HEK293 (cell line): ENCODE measurements at regions not wholly inside any gene's neighbourhood (a gene's known extent, or its start where the extent isn't known, plus 50 kb on each side); places are given as distances from the start of the nearest gene placed in this dataset.
"Not testable (repeated sequence)": the region's sequence is repeated elsewhere in the genome, so short reads cannot be mapped to it uniquely, and the experiment has no call there.

Experiments used
- CTCF ChIA-PET: fragments of 350-600 bp; formaldehyde crosslinking; extraction: SDS; loops from one replicate; lab custom pipeline; 2021; ENCODE audit warnings: antibody characterized with exemption; lab: Yijun Ruan, JAX
- POLR2A ChIA-PET: fragments of 300-600 bp; formaldehyde crosslinking; extraction: SDS; loops from one replicate; lab custom pipeline; 2020; ENCODE audit warnings: antibody characterized with exemption, inconsistent platforms; lab: Yijun Ruan, JAX
- H3K27ac ChIP-seq: fragments of 200-500 bp; sonication (Bioruptor generic); 2 replicates; pipeline ENCODE4 v1.5.1; 2014; ENCODE audit warnings: low read depth, low read length, control low read depth, inconsistent platforms; ENCODE audit errors: extremely low read depth
- H3K36me3 ChIP-seq, 2 experiments: fragments of 200-500 bp in 1 of 2; sonication (Bioruptor generic) in 1 of 2; 1 replicate in 1 of 2; 2 replicates in 1 of 2; pipeline ENCODE4 v1.5.1; 2014 to 2017; ENCODE audit warnings: inconsistent platforms in 2 of 2, low read length in 2 of 2; ENCODE audit not compliant: control insufficient read depth in 2 of 2, insufficient read depth in 1 of 2
- H3K4me1 ChIP-seq: fragments of 200-500 bp; sonication (Bioruptor generic); 2 replicates; pipeline ENCODE4 v1.5.1; 2014; ENCODE audit warnings: mild to moderate bottlenecking, low read length, inconsistent platforms; ENCODE audit not compliant: control insufficient read depth, insufficient read depth
- H3K4me3 ChIP-seq: 2 replicates; pipeline ENCODE4 v1.5.1; 2011; ENCODE audit warnings: low read depth, mild to moderate bottlenecking, control low read depth, low read length, moderate library complexity
- H3K9me3 ChIP-seq: fragments of 200-500 bp; sonication (Bioruptor generic); 2 replicates; pipeline ENCODE4 v1.5.1; 2014; ENCODE audit warnings: low read depth, low read length, inconsistent platforms; ENCODE audit not compliant: control insufficient read depth, insufficient read depth
- HOXA7 ChIP-seq: sonication (generic); formaldehyde crosslinking; IDR thresholded peaks from 2 replicates; pipeline ENCODE4 v1.8.1; 2022; ENCODE audit warnings: missing genetic modification reagents, borderline replicate concordance
- PRDM10 ChIP-seq: fragments of 450-650 bp; formaldehyde crosslinking; IDR thresholded peaks from 2 replicates; pipeline ENCODE4 v1.5.1; 2016; ENCODE audit warnings: missing biosample characterization, missing genetic modification characterization
- PRDM2 ChIP-seq: fragments of 450-650 bp; formaldehyde crosslinking; IDR thresholded peaks from 2 replicates; pipeline ENCODE4 v1.5.1; 2016; ENCODE audit warnings: missing biosample characterization, missing genetic modification characterization, borderline replicate concordance
- ZNF157 ChIP-seq: fragments of 450-650 bp; formaldehyde crosslinking; IDR thresholded peaks from 2 replicates; pipeline ENCODE4 v1.5.1; 2016; ENCODE audit warnings: missing biosample characterization, missing genetic modification characterization
- ZNF214 ChIP-seq: fragments of 450-650 bp; formaldehyde crosslinking; IDR thresholded peaks from 2 replicates; pipeline ENCODE4 v1.5.1; 2017; ENCODE audit warnings: missing biosample characterization, mild to moderate bottlenecking, missing genetic modification characterization, borderline replicate concordance
- ZNF521 ChIP-seq: fragments of 450-650 bp; formaldehyde crosslinking; IDR thresholded peaks from 2 replicates; pipeline ENCODE4 v1.5.1; 2017; ENCODE audit warnings: missing biosample characterization, mild to moderate bottlenecking, missing genetic modification characterization
- ZNF670 ChIP-seq: fragments of 450-650 bp; formaldehyde crosslinking; IDR thresholded peaks from 2 replicates; pipeline ENCODE4 v1.5.1; 2016; ENCODE audit warnings: missing biosample characterization, missing genetic modification characterization, low read depth
- ZNF677 ChIP-seq: fragments of 450-650 bp; IDR thresholded peaks from 2 replicates; pipeline ENCODE4 v1.5.0; 2018; ENCODE audit warnings: missing biosample characterization, mild to moderate bottlenecking, missing genetic modification characterization, moderate library complexity
- ZNF777 ChIP-seq: fragments of 450-650 bp; formaldehyde crosslinking; IDR thresholded peaks from 2 replicates; pipeline ENCODE4 v1.5.1; 2017; ENCODE audit warnings: missing biosample characterization, missing genetic modification characterization, borderline replicate concordance
- TF ChIP-seq, protein P1 (sequence below): fragments of 450-650 bp; formaldehyde crosslinking; IDR thresholded peaks from 2 replicates; pipeline ENCODE4 v1.5.1; 2016; ENCODE audit warnings: missing biosample characterization, missing genetic modification characterization

GRCh38 chr15:20642054-20642767 is 100.6 kb upstream of the GOLGA6L6 start:
- Histone ChIP-seq H3K4me1 (no peaks in the 10 kb centered on the region), H3K9me3 (no peaks in the 10 kb centered on the region), H3K4me3 (no peak overlapping the region), H3K27ac (no peak overlapping the region), H3K36me3 (no peaks in the 10 kb centered on the region)
- TF ChIP-seq, protein P1, sequence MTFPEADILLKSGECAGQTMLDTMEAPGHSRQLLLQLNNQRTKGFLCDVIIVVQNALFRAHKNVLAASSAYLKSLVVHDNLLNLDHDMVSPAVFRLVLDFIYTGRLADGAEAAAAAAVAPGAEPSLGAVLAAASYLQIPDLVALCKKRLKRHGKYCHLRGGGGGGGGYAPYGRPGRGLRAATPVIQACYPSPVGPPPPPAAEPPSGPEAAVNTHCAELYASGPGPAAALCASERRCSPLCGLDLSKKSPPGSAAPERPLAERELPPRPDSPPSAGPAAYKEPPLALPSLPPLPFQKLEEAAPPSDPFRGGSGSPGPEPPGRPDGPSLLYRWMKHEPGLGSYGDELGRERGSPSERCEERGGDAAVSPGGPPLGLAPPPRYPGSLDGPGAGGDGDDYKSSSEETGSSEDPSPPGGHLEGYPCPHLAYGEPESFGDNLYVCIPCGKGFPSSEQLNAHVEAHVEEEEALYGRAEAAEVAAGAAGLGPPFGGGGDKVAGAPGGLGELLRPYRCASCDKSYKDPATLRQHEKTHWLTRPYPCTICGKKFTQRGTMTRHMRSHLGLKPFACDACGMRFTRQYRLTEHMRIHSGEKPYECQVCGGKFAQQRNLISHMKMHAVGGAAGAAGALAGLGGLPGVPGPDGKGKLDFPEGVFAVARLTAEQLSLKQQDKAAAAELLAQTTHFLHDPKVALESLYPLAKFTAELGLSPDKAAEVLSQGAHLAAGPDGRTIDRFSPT (tag by site-specific recombination): no peak
- no peak for TF ChIP-seq ZNF157
- no peak for TF ChIP-seq ZNF677 (tag by site-specific recombination)
- TF ChIP-seq ZNF214 (tag by site-specific recombination): no peak
- no peak for TF ChIP-seq ZNF521
- no peak for TF ChIP-seq PRDM10 (tag by site-specific recombination)
- no peak for TF ChIP-seq ZNF777
- no peak for TF ChIP-seq PRDM2 (tag by site-specific recombination)
- no peak for TF ChIP-seq ZNF670 (tag by site-specific recombination)
- TF ChIP-seq HOXA7 (CRISPR knock-in tag): no peak
- POLR2A ChIA-PET: no interaction called here
- CTCF ChIA-PET: no interaction called here

DNA sequence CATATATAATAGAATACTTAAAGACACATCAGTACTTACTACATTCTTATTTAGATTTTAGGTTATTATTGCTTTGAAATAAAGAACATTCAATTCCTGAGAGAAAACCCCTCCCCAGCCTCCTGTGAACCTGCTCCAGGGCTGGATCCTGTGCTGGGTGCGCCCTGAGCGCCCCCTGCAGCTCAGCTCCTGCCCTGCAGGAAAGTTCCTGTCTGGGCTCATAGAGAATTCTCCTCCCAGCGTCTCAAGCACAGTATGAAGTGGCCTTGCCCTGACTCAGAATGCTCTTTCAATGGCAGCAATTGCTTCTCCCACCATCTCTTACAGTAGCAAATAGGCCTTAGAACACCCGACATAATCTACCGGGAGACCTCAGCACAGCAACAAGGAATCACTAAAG is 98.8 kb upstream of the GOLGA6L6 start:
- H3K9me3 ChIP-seq, H3K4me3 ChIP-seq, H3K36me3 ChIP-seq, POLR2A ChIA-PET, CTCF ChIA-PET, H3K27ac ChIP-seq, H3K4me1 ChIP-seq: not testable (repeated sequence)

DNA sequence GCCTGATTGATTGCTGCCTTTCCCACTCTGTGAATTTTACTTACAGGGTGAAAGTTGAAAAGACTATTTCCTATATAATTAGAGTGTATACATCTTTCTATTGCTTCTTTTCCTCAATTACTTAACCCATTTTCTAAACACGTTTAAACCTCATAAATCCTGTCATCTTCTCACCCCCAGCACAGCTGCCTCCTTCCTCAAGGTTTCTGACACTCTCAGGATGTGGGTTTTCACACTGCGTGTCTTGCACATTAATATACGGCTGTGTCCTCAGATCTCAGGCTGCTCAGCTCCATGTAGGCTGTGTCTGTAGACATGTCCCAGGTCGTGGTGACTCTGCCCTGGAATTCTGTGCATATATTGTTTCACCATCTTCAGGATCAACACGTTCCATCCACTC is 97.6 kb upstream of the GOLGA6L6 start:
- H3K4me1 ChIP-seq, H3K27ac ChIP-seq, CTCF ChIA-PET, H3K4me3 ChIP-seq, H3K9me3 ChIP-seq, POLR2A ChIA-PET, H3K36me3 ChIP-seq: not testable (repeated sequence)

DNA sequence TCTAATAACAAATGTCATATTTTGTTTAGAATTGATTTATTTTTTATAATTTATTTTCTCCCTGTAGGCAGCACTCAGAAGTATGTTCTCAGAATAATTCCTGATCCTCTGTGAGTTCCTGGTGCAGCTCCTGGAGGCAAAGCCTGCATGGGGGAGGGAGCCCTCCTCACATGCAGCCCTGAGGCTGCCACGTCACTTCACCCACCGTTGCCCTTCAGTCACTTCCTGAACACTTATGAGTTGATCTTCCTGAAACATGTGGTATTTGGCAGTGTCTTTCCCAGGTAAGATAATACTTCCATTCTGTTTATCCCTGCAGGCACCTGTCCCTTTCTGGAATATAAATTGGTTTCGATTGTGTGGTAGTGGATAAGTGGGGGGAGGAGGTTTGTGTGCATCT is 95.9 kb upstream of the GOLGA6L6 start:
- H3K36me3 ChIP-seq, CTCF ChIA-PET, H3K27ac ChIP-seq, H3K9me3 ChIP-seq, H3K4me3 ChIP-seq, POLR2A ChIA-PET, H3K4me1 ChIP-seq: not testable (repeated sequence)

GRCh38 chr15:20629526-20629925 is 87.9 kb upstream of the GOLGA6L6 start:
- H3K4me1 ChIP-seq, CTCF ChIA-PET, POLR2A ChIA-PET, H3K36me3 ChIP-seq, H3K4me3 ChIP-seq, H3K9me3 ChIP-seq, H3K27ac ChIP-seq: not testable (repeated sequence)
